ENCODE measurements at regions not wholly inside any gene's neighbourhood (a gene's known extent, or its start where the extent isn't known, plus 50 kb on each side); places are given as distances from the start of the nearest gene placed in this dataset.

- no peak for DNase-seq (ENCODE audit: low read depth)
- no peak for TF ChIP-seq CTCF (conservative IDR thresholded peaks at IDR 0.05; ENCODE audit: low read depth, low read length)
- H3K4me3 ChIP-seq (ENCODE audit: low read depth, low read length): no peak overlapping the region
Measured at GRCh38 chr15:81529481-81529880, 155.5 kb upstream of the TMC3 start.

GRCh38 chr15:81526029-81526428, 152.0 kb upstream of the TMC3 start:
- no peak for TF ChIP-seq CTCF (conservative IDR thresholded peaks at IDR 0.05; ENCODE audit: low read depth, low read length)
- no peak for DNase-seq (ENCODE audit: low read depth)
- H3K4me3 ChIP-seq (ENCODE audit: low read depth, low read length): no peak overlapping the region

- TF ChIP-seq CTCF (conservative IDR thresholded peaks at IDR 0.05; ENCODE audit: low read depth, low read length): no peak
- no peak overlapping the region for H3K4me3 ChIP-seq (ENCODE audit: low read depth, low read length)
- no peak for DNase-seq (ENCODE audit: low read depth)
Measured at GRCh38 chr15:81524496-81524895, 150.5 kb upstream of the TMC3 start.

GRCh38 chr15:81523867-81524266, 149.9 kb upstream of the TMC3 start:
- no peak for TF ChIP-seq CTCF (conservative IDR thresholded peaks at IDR 0.05; ENCODE audit: low read depth, low read length)
- no peak for DNase-seq (ENCODE audit: low read depth)
- H3K4me3 ChIP-seq (ENCODE audit: low read depth, low read length): no peak overlapping the region

- DNase-seq (ENCODE audit: low read depth): no peak
- H3K4me3 ChIP-seq (ENCODE audit: low read depth, low read length): no peak overlapping the region
- no peak for TF ChIP-seq CTCF (conservative IDR thresholded peaks at IDR 0.05; ENCODE audit: low read depth, low read length)
Measured at GRCh38 chr15:81520480-81520879, 146.5 kb upstream of the TMC3 start.

GRCh38 chr15:81516461-81516860, 142.4 kb upstream of the TMC3 start:
- TF ChIP-seq CTCF (conservative IDR thresholded peaks at IDR 0.05; ENCODE audit: low read depth, low read length): no peak
- DNase-seq (ENCODE audit: low read depth): no peak
- no peak overlapping the region for H3K4me3 ChIP-seq (ENCODE audit: low read depth, low read length)

GRCh38 chr15:81516012-81516411, 142.0 kb upstream of the TMC3 start:
- H3K4me3 ChIP-seq (ENCODE audit: low read depth, low read length): no peak overlapping the region
- no peak for TF ChIP-seq CTCF (conservative IDR thresholded peaks at IDR 0.05; ENCODE audit: low read depth, low read length)
- no peak for DNase-seq (ENCODE audit: low read depth)

All from epithelial cell of proximal tubule (primary cell).